GM12878 (cell line): ENCODE measurements at regions not wholly inside any gene's neighbourhood (a gene's known extent, or its start where the extent isn't known, plus 50 kb on each side); places are given as distances from the start of the nearest gene placed in this dataset.

ENCODE experiments used
- CTCF ChIP-seq, 3 experiments: IDR thresholded peaks in 2 of 3; conservative IDR thresholded peaks in 1 of 3; 2 replicates each; pipeline ENCODE4 v1.5.1; 2011; ENCODE audit warnings: low read depth in 3 of 3, low read length in 3 of 3, mild to moderate bottlenecking in 3 of 3, control low read depth in 2 of 3, moderate library complexity in 2 of 3, inconsistent platforms in 1 of 3, mixed read lengths in 1 of 3; ENCODE audit not compliant: control insufficient read depth in 2 of 3, insufficient read depth in 1 of 3; ENCODE audit errors: extremely low read depth in 1 of 3
- EP300 ChIP-seq, 2 experiments: fragments of 150-350 bp in 1 of 2; IDR thresholded peaks; 2 replicates each; pipeline ENCODE4 v1.6.1; 2011 to 2012; ENCODE audit warnings: low read depth in 2 of 2, low read length in 2 of 2, borderline replicate concordance in 1 of 2, improper control_type of control experiment in 1 of 2, inconsistent platforms in 1 of 2; ENCODE audit not compliant: control insufficient read depth in 1 of 2
- FOXK2 ChIP-seq: fragments of 450-650 bp; IDR thresholded peaks from 2 replicates; pipeline ENCODE4 v1.6.1; 2017; ENCODE audit warnings: mild to moderate bottlenecking, moderate library complexity
- POLR2A ChIP-seq: IDR thresholded peaks from 2 replicates; pipeline ENCODE4 v1.6.1; 2011; ENCODE audit warnings: low read depth, mild to moderate bottlenecking, low read length
- POLR2AphosphoS5 ChIP-seq: IDR thresholded peaks from 2 replicates; pipeline ENCODE4 v1.6.1; 2011; ENCODE audit warnings: mild to moderate bottlenecking, low read length, inconsistent platforms
- SKIL ChIP-seq: fragments of 450-650 bp; IDR thresholded peaks from 2 replicates; pipeline ENCODE4 v1.6.1; 2017; ENCODE audit warnings: mild to moderate bottlenecking, low read depth, inconsistent platforms; ENCODE audit not compliant: poor library complexity, severe bottlenecking
- TCF12 ChIP-seq: IDR thresholded peaks from 2 replicates; pipeline ENCODE4 v1.6.1; 2011; ENCODE audit warnings: low read depth, mild to moderate bottlenecking, low read length

GRCh38 chr14:61870163-61870562 is 107.9 kb downstream of the SNAPC1 start:
- TF ChIP-seq POLR2A (no peak), FOXK2 (no peak), EP300 (IDR thresholded peaks at IDR 0.05; ENCODE audit: borderline replicate concordance in 1 of 2, control insufficient read depth in 1 of 2, low read depth in 2 of 2, low read length in 2 of 2) (no peak), TCF12 (no peak), POLR2AphosphoS5 (no peak), SKIL (no peak), CTCF (IDR thresholded peaks at IDR 0.05 in 2 of 3, conservative IDR thresholded peaks at IDR 0.05 in 1 of 3; ENCODE audit: control insufficient read depth in 2 of 3, extremely low read depth in 1 of 3, insufficient read depth in 1 of 3, low read depth in 3 of 3, low read length in 3 of 3) (no peak)
